A549 (cell line): ENCODE measurements at regions not wholly inside any gene's neighbourhood (a gene's known extent, or its start where the extent isn't known, plus 50 kb on each side); places are given as distances from the start of the nearest gene placed in this dataset.

ENCODE experiments used
- ATAC-seq, 2 experiments: fragments of 200-7000 bp in 1 of 2; fragments of >200 bp in 1 of 2; cut with Nextera tagmentation in 1 of 2; cut with Tn5 transposase in 1 of 2; 3 replicates each; pipeline versions ENCODE4 v1.8.0 to v1.9.1; 2018 to 2020; ENCODE audit warnings: mild to moderate bottlenecking in 1 of 2, moderate library complexity in 1 of 2
- CTCF ChIA-PET: fragments of 300-600 bp; sonication (Branson Sonifier 250); formaldehyde crosslinking; extraction: SDS; loops from one replicate; lab custom pipeline; 2021; ENCODE audit warnings: antibody characterized with exemption, inconsistent platforms; lab: Yijun Ruan, JAX
- POLR2A ChIA-PET: fragments of 350-600 bp; formaldehyde crosslinking; extraction: SDS; loops from one replicate; lab custom pipeline; 2021; ENCODE audit warnings: antibody characterized with exemption, inconsistent platforms; lab: Yijun Ruan, JAX
- DNase-seq, 2 experiments: peaks; one replicate each; pipeline versions ENCODE4 v3.0.0 to v3.0.0-alpha.2; 2011 to 2016; ENCODE audit warnings: low read depth in 1 of 2, low spot score in 1 of 2
- FAIRE-seq: peaks from 2 replicates; lab custom pipeline; 2011; peaks lifted over from hg19 to GRCh38; lab: Jason Lieb, UNC
- H3K27ac ChIP-seq, 2 experiments: fragments of >200 bp; sonication (Bioruptor Twin); formaldehyde crosslinking; 3 replicates each; pipeline ENCODE4 v1.5.1; 2016 to 2017
- H3K4me1 ChIP-seq: fragments of >200 bp; sonication (Bioruptor Twin); formaldehyde crosslinking; 3 replicates; pipeline ENCODE4 v1.6.1; 2016
- H3K4me2 ChIP-seq: fragments of >200 bp; sonication (Bioruptor Twin); formaldehyde crosslinking; 3 replicates; pipeline ENCODE4 v1.6.1; 2016
- H3K4me3 ChIP-seq: fragments of >200 bp; sonication (Bioruptor Twin); formaldehyde crosslinking; 3 replicates; pipeline ENCODE4 v1.5.1; 2016
- H3K9me3 ChIP-seq: fragments of >200 bp; sonication (Bioruptor Twin); formaldehyde crosslinking; 3 replicates; pipeline ENCODE4 v1.6.1; 2016
- BHLHE40 ChIP-seq: IDR thresholded peaks from 2 replicates; pipeline ENCODE4 v1.6.1; 2012; ENCODE audit warnings: low read depth, low read length, inconsistent platforms
- CBX8 ChIP-seq: fragments of 200-600 bp; sonication (generic); IDR thresholded peaks from 2 replicates; pipeline ENCODE4 v1.6.1; 2016
- CEBPB ChIP-seq, 2 experiments: fragments of >200 bp in 1 of 2; sonication (Bioruptor Twin) in 1 of 2; formaldehyde crosslinking in 1 of 2; IDR thresholded peaks; 2 replicates each; pipeline ENCODE4 v1.6.1; 2012 to 2016
- CHD4 ChIP-seq: fragments of 200-600 bp; sonication (generic); IDR thresholded peaks from 2 replicates; pipeline ENCODE4 v1.6.1; 2016; ENCODE audit warnings: antibody characterized with exemption, mild to moderate bottlenecking, borderline replicate concordance
- E2F6 ChIP-seq: IDR thresholded peaks from 2 replicates; pipeline ENCODE4 v1.6.1; 2012; ENCODE audit warnings: low read depth, borderline replicate concordance
- EP300 ChIP-seq, 2 experiments: fragments of >200 bp; sonication (Bioruptor Twin); formaldehyde crosslinking; IDR thresholded peaks; 2 replicates in 1 of 2; 3 replicates in 1 of 2; pipeline ENCODE4 v1.6.1; 2016 to 2017
- ESRRA ChIP-seq: fragments of 150-350 bp; IDR thresholded peaks from 2 replicates; pipeline ENCODE4 v1.6.1; 2014; ENCODE audit warnings: mild to moderate bottlenecking, low read length, borderline replicate concordance
- HES2 ChIP-seq: fragments of >200 bp; sonication (Bioruptor Twin); formaldehyde crosslinking; IDR thresholded peaks from 2 replicates; pipeline ENCODE4 v1.6.1; 2016
- HOXA7 ChIP-seq: fragments of 250-450 bp; sonication (Bioruptor Pico); IDR thresholded peaks from 2 replicates; pipeline ENCODE4 v1.5.0; 2020; ENCODE audit warnings: mild to moderate bottlenecking, moderate library complexity
- JUN ChIP-seq, 2 experiments: fragments of >200 bp; sonication (Bioruptor Twin); formaldehyde crosslinking; IDR thresholded peaks; 2 replicates in 1 of 2; 3 replicates in 1 of 2; pipeline ENCODE4 v1.6.1; 2016 to 2017
- KDM5A ChIP-seq: fragments of 200-600 bp; sonication (generic); IDR thresholded peaks from 2 replicates; pipeline ENCODE4 v1.6.1; 2016; ENCODE audit warnings: antibody characterized with exemption, mild to moderate bottlenecking
- MAFK ChIP-seq: fragments of 450-650 bp; IDR thresholded peaks from 2 replicates; pipeline ENCODE4 v1.6.1; 2014; ENCODE audit not compliant: partially characterized antibody
- MAX ChIP-seq: IDR thresholded peaks from 2 replicates; pipeline ENCODE4 v1.6.1; 2012
- NFE2L2 ChIP-seq: fragments of 150-350 bp; conservative IDR thresholded peaks from 2 replicates; pipeline ENCODE4 v1.6.1; 2014; ENCODE audit warnings: low read length
- NR3C1 ChIP-seq: fragments of >200 bp; sonication (Bioruptor Twin); formaldehyde crosslinking; IDR thresholded peaks from 3 replicates; pipeline ENCODE4 v1.6.1; 2017
- RCOR1 ChIP-seq: fragments of 150-350 bp; IDR thresholded peaks from 2 replicates; pipeline ENCODE4 v1.6.1; 2014; ENCODE audit warnings: antibody characterized with exemption, low read length, low read depth
- RNF2 ChIP-seq: fragments of 200-600 bp; sonication (generic); IDR thresholded peaks from 2 replicates; pipeline ENCODE4 v1.6.1; 2016; ENCODE audit warnings: low read depth, mild to moderate bottlenecking, antibody characterized with exemption, moderate library complexity, borderline replicate concordance
- SMC3 ChIP-seq: fragments of >200 bp; sonication (Bioruptor Twin); formaldehyde crosslinking; IDR thresholded peaks from 3 replicates; pipeline ENCODE4 v1.6.1; 2018; ENCODE audit warnings: inconsistent platforms
- SREBF2 ChIP-seq: fragments of 450-650 bp; IDR thresholded peaks from 2 replicates; pipeline ENCODE4 v1.6.1; 2014; ENCODE audit warnings: mild to moderate bottlenecking, moderate library complexity
- TP53 ChIP-seq: fragments of 250-450 bp; sonication (Bioruptor Pico); IDR thresholded peaks from 2 replicates; pipeline ENCODE4 v1.5.0; 2021; ENCODE audit warnings: mild to moderate bottlenecking, moderate library complexity
- USF2 ChIP-seq: fragments of 450-650 bp; IDR thresholded peaks from 2 replicates; pipeline ENCODE4 v1.6.1; 2014; ENCODE audit warnings: antibody characterized with exemption
- ZC3H11A ChIP-seq: fragments of 450-650 bp; IDR thresholded peaks from 2 replicates; pipeline ENCODE4 v1.6.1; 2014; ENCODE audit warnings: antibody characterized with exemption, mild to moderate bottlenecking
- ZNF302 ChIP-seq: fragments of 250-450 bp; sonication (Bioruptor Pico); IDR thresholded peaks from 2 replicates; pipeline ENCODE4 v1.9.0; 2021; ENCODE audit warnings: inconsistent platforms, mild to moderate bottlenecking, moderate library complexity
- WGBS: methylation state at CpG from one replicate; pipeline ENCODE4 v1.1.6; 2017; ENCODE audit errors: missing lambda C conversion rate; 5-methylcytosine and 5-hydroxymethylcytosine counted together

- POLR2A ChIA-PET, result no interaction called here
- H3K4me2 ChIP-seq, result no peak overlapping the region
Measured at GRCh38 chr9:134271338-134272301, 54.6 kb upstream of the RXRA start.

GRCh38 chr9:134272302-134273023 lies 53.8 kb upstream of the RXRA start:
- TF ChIP-seq HES2 (no peak), BHLHE40 (no peak), RNF2 (no peak), EP300 (IDR thresholded peaks at IDR 0.05) (no peak), NR3C1 (no peak), ESRRA (no peak), TP53 (CRISPR knock-in tag) (no peak), USF2 (no peak), SMC3 (no peak), MAFK (no peak), JUN (IDR thresholded peaks at IDR 0.05) (no peak), NFE2L2 (no peak), CHD4 (no peak)
- no peaks in the 10 kb centered on the region for H3K9me3 ChIP-seq
- ATAC-seq (peak in 1 of 2 experiments; percentile 16; a peak in 2 of 6 replicates), DNase-seq (no peak), FAIRE-seq (no peak)
- no peak overlapping the region for H3K4me2 ChIP-seq
- H3K4me3 ChIP-seq, result no peak overlapping the region
- no peak overlapping the region for H3K27ac ChIP-seq
- CTCF ChIA-PET, result interaction anchor here (0.8 to 1.3 kb wide), 3 partner anchors 11 to 170 kb away, joined by 4 to 14 read pairs (median 4); no protein-coding TSS in a partner anchor
- no peaks in the 10 kb centered on the region for H3K4me1 ChIP-seq
- WGBS, result 57% methylated on average over 18 of the region's 21 CpGs
- POLR2A ChIA-PET, result no interaction called here

More at GRCh38 chr9:134271338-134272301, 54.6 kb upstream of the RXRA start:
- Histone ChIP-seq H3K4me3 (no peak overlapping the region), H3K9me3 (no peaks in the 10 kb centered on the region), H3K27ac (no peak overlapping the region), H3K4me1 (no peaks in the 10 kb centered on the region)
- ATAC-seq, result no peak
- TF ChIP-seq ZNF302 (CRISPR knock-in tag), result no peak
- no peak for TF ChIP-seq E2F6
- TF ChIP-seq ZC3H11A, result no peak
- TF ChIP-seq CBX8, result no peak
- no peak for TF ChIP-seq NFE2L2
- no peak for TF ChIP-seq CEBPB (IDR thresholded peaks at IDR 0.05)
- TF ChIP-seq SREBF2, result no peak
- no peak for TF ChIP-seq RCOR1
- TF ChIP-seq HOXA7 (CRISPR knock-in tag), result no peak
- TF ChIP-seq KDM5A, result no peak
- TF ChIP-seq MAX, result no peak
- DNase-seq, result no peak
- CTCF ChIA-PET, result interaction anchor here (0.8 to 1.3 kb wide), 3 partner anchors 10 to 171 kb away, joined by 4 to 14 read pairs (median 4); no protein-coding TSS in a partner anchor
- no peak for FAIRE-seq
- 41% methylated on average over 22 of the region's 24 CpGs for WGBS
